SK-N-SH (cell line): ENCODE measurements at regions not wholly inside any gene's neighbourhood (a gene's known extent, or its start where the extent isn't known, plus 50 kb on each side); places are given as distances from the start of the nearest gene placed in this dataset.

ENCODE experiments used
- small RNA-seq, 7 experiments: library from RNA; depleted of rRNA; stranded (forward); fragments of <200 nt; gene quantifications; one replicate each; pipeline ENCODE3, GENCODE V24; 2012

Small RNA genes lying in the stretch of these regions (small RNA-seq; reads per million reads assigned to genes)
- 0 reads per million in 7 experiments for gene AC023141.11
- gene AC023141.12 = 0 reads per million in 7 experiments
- gene AC023141.8 = 0 reads per million in 7 experiments
